ENCODE measurements at regions not wholly inside any gene's neighbourhood (a gene's known extent, or its start where the extent isn't known, plus 50 kb on each side); places are given as distances from the start of the nearest gene placed in this dataset.
"Not testable (repeated sequence)": the region's sequence is repeated elsewhere in the genome, so short reads cannot be mapped to it uniquely, and the experiment has no call there.

- TF ChIP-seq RAD21 (IDR thresholded peaks at IDR 0.05); CTCF (IDR thresholded peaks at IDR 0.05; ENCODE audit: low read depth, low read length, missing input control); FOXA1 (IDR thresholded peaks at IDR 0.05); MAX (IDR thresholded peaks at IDR 0.05); SP1 (IDR thresholded peaks at IDR 0.05); NR2F2 (IDR thresholded peaks at IDR 0.05); REST (IDR thresholded peaks at IDR 0.05); TAF1 (conservative IDR thresholded peaks at IDR 0.05); GABPA (IDR thresholded peaks at IDR 0.05 in 1 of 2, conservative IDR thresholded peaks at IDR 0.05 in 1 of 2); RXRA (IDR thresholded peaks at IDR 0.05); JUND (IDR thresholded peaks at IDR 0.05); HNF4G (IDR thresholded peaks at IDR 0.05): not testable (repeated sequence)
Observed at GRCh38 chr11:57062957-57063356, 74.2 kb downstream of the OR5AK2 start.
